Spleen (tissue), 11 donors: ENCODE measurements at regions not wholly inside any gene's neighbourhood (a gene's known extent, or its start where the extent isn't known, plus 50 kb on each side); places are given as distances from the start of the nearest gene placed in this dataset.
A peak's percentile ranks its signal among the peaks of the same experiment; 100 is the strongest.

Experiments used
- DNase-seq: peaks from one replicate; pipeline ENCODE4 v3.0.0-alpha.2; 2020
- H3K27ac ChIP-seq, 8 donors: fragments of 200-600 bp; sonication (generic) in 7 of 8; 1 replicate in 4 of 8; 2 replicates in 4 of 8; pipeline versions ENCODE4 v1.5.0 to v1.8.0; 2016 to 2021; ENCODE audit warnings: inconsistent platforms in 4 of 8, mild to moderate bottlenecking in 4 of 8, moderate library complexity in 1 of 8
- H3K27me3 ChIP-seq, 7 donors: fragments of 200-600 bp; sonication (generic) in 6 of 7; replicated peaks in 1 of 7; 1 replicate in 4 of 7; 2 replicates in 3 of 7; pipeline versions ENCODE4 v1.5.0 to v1.8.0; 2016 to 2021; ENCODE audit warnings: inconsistent platforms in 3 of 7, mild to moderate bottlenecking in 1 of 7
- H3K36me3 ChIP-seq, 6 donors: fragments of 200-600 bp; sonication (generic) in 5 of 6; 1 replicate in 4 of 6; 2 replicates in 2 of 6; pipeline versions ENCODE4 v1.5.0 to v1.8.0; 2016 to 2021; ENCODE audit warnings: inconsistent platforms in 2 of 6
- H3K4me1 ChIP-seq, 6 donors: fragments of 200-600 bp; sonication (generic) in 5 of 6; 1 replicate in 3 of 6; 2 replicates in 3 of 6; pipeline versions ENCODE4 v1.5.0 to v1.8.0; 2016 to 2021; ENCODE audit warnings: inconsistent platforms in 3 of 6
- H3K4me3 ChIP-seq, 8 donors: fragments of 200-600 bp; sonication (generic) in 7 of 8; 1 replicate in 4 of 8; 2 replicates in 4 of 8; pipeline versions ENCODE4 v1.5.0 to v1.8.0; 2016 to 2021; ENCODE audit warnings: inconsistent platforms in 4 of 8, mild to moderate bottlenecking in 4 of 8, moderate library complexity in 2 of 8
- H3K9me3 ChIP-seq, 8 donors: fragments of 200-600 bp; sonication (generic) in 7 of 8; 1 replicate in 4 of 8; 2 replicates in 4 of 8; pipeline versions ENCODE4 v1.5.0 to v1.8.0; 2016 to 2021; ENCODE audit warnings: inconsistent platforms in 4 of 8
- POLR2A ChIP-seq, 3 donors: fragments of 450-650 bp; IDR thresholded peaks; one replicate each; pipeline ENCODE4 v1.5.1; 2017; ENCODE audit warnings: antibody characterized with exemption in 3 of 3, mild to moderate bottlenecking in 1 of 3
- POLR2AphosphoS5 ChIP-seq, 3 donors: sonication (generic); formaldehyde crosslinking; IDR thresholded peaks; one replicate each; pipeline ENCODE4 v1.5.1; 2017; ENCODE audit warnings: antibody characterized with exemption in 3 of 3
- WGBS, 5 donors: extraction: QIAGEN DNeasy Blood & Tissue Kit in 3 of 5; methylation state at CpG; one replicate each; pipeline versions ENCODE4 v1.1.5 to v1.1.7; 2013 to 2018; 5-methylcytosine and 5-hydroxymethylcytosine counted together
- intact Hi-C: fragments of 100-400 bp; cut with DNase I; formaldehyde crosslinking; loops from one replicate; pipeline ENCODE4 v1.15.0; 2023; ENCODE audit warnings: low total_unique reads
- TF ChIP-seq, protein P1 (sequence below), 11 experiments: fragments of 200-600 bp in 7 of 11; fragments of 450-650 bp in 4 of 11; sonication (generic) in 4 of 11; IDR thresholded peaks in 8 of 11; conservative IDR thresholded peaks in 3 of 11; 1 replicate in 7 of 11; 2 replicates in 4 of 11; pipeline versions ENCODE4 v1.4.0 to v1.8.0; 2016 to 2021; ENCODE audit warnings: antibody characterized with exemption in 11 of 11, inconsistent platforms in 4 of 11, mild to moderate bottlenecking in 1 of 11
- donor health status: healthy with polysubstance abuse.
- donor health status: DM: no; HTN: no; CAD: no; lungs with moderate emphysema.
- donor health status: DM: no; HTN: no; CAD: no.
- donor health status: Bipolar disorder and iron deficiency.
- donor health status: healthy.
- donor health status: DM: no; HTN: no; CAD: no.
- donor health status: DM: yes; HTN: yes; CAD: no.

DNA sequence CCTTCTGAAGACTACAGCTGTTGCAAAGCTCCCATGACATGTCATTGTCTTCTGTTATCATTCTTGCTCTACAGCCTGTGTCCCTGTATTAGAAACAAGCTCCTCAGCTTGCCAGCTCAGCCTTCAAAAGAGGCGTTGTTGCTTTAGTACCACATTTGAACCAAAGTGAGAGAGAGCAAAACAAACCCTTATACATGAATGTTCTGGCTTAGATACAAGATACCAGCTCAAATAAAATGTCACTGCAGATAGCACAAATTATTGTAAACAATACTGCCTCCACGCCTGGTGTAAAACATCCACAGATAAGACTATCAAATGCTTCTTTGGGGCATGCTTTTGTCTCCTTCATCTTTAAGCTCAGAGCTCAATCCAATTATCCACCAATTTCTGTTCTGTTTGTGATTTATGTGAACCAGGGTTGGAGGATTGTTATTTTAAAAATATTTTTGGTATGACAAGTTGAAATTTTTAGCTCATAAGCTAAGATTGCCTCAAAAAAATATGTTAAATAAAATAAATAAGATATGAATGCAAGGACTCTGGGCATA, 403.6 kb upstream of the CDIN1 start:
- intact Hi-C loops, result no loop called here
- TF ChIP-seq POLR2AphosphoS5 (IDR thresholded peaks at IDR 0.05) (no peak), POLR2A (IDR thresholded peaks at IDR 0.05) (no peak)
- TF ChIP-seq, protein P1, sequence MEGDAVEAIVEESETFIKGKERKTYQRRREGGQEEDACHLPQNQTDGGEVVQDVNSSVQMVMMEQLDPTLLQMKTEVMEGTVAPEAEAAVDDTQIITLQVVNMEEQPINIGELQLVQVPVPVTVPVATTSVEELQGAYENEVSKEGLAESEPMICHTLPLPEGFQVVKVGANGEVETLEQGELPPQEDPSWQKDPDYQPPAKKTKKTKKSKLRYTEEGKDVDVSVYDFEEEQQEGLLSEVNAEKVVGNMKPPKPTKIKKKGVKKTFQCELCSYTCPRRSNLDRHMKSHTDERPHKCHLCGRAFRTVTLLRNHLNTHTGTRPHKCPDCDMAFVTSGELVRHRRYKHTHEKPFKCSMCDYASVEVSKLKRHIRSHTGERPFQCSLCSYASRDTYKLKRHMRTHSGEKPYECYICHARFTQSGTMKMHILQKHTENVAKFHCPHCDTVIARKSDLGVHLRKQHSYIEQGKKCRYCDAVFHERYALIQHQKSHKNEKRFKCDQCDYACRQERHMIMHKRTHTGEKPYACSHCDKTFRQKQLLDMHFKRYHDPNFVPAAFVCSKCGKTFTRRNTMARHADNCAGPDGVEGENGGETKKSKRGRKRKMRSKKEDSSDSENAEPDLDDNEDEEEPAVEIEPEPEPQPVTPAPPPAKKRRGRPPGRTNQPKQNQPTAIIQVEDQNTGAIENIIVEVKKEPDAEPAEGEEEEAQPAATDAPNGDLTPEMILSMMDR (IDR thresholded peaks at IDR 0.05 in 8 of 11, conservative IDR thresholded peaks at IDR 0.05 in 3 of 11), result no peak
- H3K4me1 ChIP-seq, result no peaks in the 10 kb centered on the region
- H3K27me3 ChIP-seq, result no peaks in the 10 kb centered on the region
- H3K4me3 ChIP-seq, result no peak overlapping the region
- DNase-seq, result no peak
- H3K36me3 ChIP-seq, result no peaks in the 10 kb centered on the region
- WGBS, 5 donors, result 63 to 83% (median 80%) methylated on average over 2 of the region's 2 CpGs
- no peak overlapping the region for H3K27ac ChIP-seq
- H3K9me3 ChIP-seq, result no peaks in the 10 kb centered on the region

DNA sequence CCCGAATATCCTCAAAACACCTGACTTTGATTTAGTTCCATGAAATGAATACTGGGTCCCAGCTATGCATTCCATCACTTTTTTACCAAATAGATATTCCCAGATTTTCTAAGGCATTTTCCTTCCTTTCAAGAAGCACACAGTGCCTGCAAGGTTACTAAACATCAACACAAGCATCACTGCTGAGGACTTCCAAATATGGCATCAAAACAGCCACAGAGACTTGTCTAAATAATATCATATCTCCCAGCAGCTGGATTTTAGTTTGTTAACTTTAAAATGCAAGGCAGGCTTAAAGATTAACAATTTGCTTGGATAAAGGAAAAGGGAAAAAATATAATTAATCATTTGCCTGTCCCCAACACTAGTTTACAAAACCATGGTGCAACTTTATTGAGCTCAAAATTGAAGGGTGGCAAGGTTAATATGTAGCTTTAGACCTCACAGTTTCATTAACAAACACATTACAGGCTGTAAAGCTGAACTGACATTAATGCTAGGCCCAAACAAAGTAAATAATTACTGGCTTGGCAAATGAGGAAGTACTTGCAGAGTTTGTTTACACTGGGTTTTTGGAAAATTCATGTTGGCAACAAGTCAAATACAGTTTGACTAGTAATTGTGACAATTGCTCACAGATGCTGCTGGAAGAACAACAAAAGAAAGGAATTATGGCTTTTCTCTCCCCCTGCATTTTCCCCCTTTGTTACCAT, 401.7 kb upstream of the CDIN1 start:
- TF ChIP-seq POLR2AphosphoS5 (IDR thresholded peaks at IDR 0.05) (no peak), POLR2A (IDR thresholded peaks at IDR 0.05) (no peak)
- TF ChIP-seq, protein P1 (IDR thresholded peaks at IDR 0.05 in 8 of 11, conservative IDR thresholded peaks at IDR 0.05 in 3 of 11), result no peak
- 47 to 90% (median 85%) methylated on average over 1 of the region's 1 CpG for WGBS, 5 donors
- intact Hi-C loops, result no loop called here
- Histone ChIP-seq H3K4me3 (no peak overlapping the region), H3K9me3 (peaks cover 0 to 4% (median 0%) of the 10 kb centered on the region in 8 donors), H3K36me3 (no peaks in the 10 kb centered on the region), H3K27ac (peak overlapping the region in 1 of 8 donors; percentile 17), H3K27me3 (no peaks in the 10 kb centered on the region), H3K4me1 (no peaks in the 10 kb centered on the region)
- no peak for DNase-seq

DNA sequence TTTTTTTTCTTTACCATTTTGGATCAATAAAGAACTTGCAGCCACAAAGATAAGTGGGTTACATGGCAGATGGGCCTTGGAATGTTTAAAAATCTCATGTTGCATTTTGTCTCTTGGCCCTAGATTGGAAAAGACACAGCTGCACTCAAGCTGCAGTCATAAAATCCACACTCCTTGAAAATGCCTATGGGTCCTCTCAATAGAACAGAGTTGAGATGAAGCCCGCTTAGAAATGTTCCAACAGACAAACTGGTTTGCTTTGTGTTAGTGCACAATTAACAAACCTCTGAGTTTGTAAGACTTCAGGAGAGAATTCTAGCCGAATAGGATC, 401.2 kb upstream of the CDIN1 start:
- no peak for TF ChIP-seq POLR2A (IDR thresholded peaks at IDR 0.05)
- TF ChIP-seq, protein P1 (IDR thresholded peaks at IDR 0.05 in 8 of 11, conservative IDR thresholded peaks at IDR 0.05 in 3 of 11), result no peak
- no peak for TF ChIP-seq POLR2AphosphoS5 (IDR thresholded peaks at IDR 0.05)
- Histone ChIP-seq H3K9me3 (peaks cover 0 to 4% (median 0%) of the 10 kb centered on the region in 8 donors), H3K4me3 (no peak overlapping the region), H3K36me3 (no peaks in the 10 kb centered on the region), H3K27me3 (no peaks in the 10 kb centered on the region), H3K4me1 (no peaks in the 10 kb centered on the region), H3K27ac (no peak overlapping the region)
- DNase-seq, result no peak
- WGBS, 5 donors, result 76 to 91% (median 81%) methylated on average over 2 of the region's 2 CpGs
- intact Hi-C loops, result no loop called here

DNA sequence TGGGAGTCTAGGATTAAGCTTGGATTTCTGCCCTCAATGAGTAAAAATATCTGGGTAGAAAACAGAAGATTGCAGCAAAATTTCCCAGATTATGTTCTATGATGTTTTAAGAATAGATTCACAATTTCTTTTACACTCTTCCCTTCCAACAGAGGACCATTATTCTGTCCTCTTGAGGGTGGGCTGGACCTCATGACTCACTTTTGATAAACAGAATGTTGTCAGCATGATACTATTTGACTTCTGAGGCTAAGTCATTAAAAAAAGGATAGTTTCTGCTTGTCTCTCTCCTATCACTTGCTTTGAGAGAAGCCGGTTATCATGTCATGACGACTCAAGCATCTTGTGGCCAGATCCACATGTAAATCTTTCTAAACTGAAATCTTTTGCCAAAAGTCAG, 396.2 kb upstream of the CDIN1 start:
- H3K4me3 ChIP-seq, result no peak overlapping the region
- H3K4me1 ChIP-seq, result no peaks in the 10 kb centered on the region
- H3K9me3 ChIP-seq, result peaks cover 0 to 6% (median 0%) of the 10 kb centered on the region in 8 donors
- TF ChIP-seq POLR2AphosphoS5 (IDR thresholded peaks at IDR 0.05), result no peak
- no peak for TF ChIP-seq POLR2A (IDR thresholded peaks at IDR 0.05)
- TF ChIP-seq, protein P1 (IDR thresholded peaks at IDR 0.05 in 8 of 11, conservative IDR thresholded peaks at IDR 0.05 in 3 of 11), result no peak
- H3K27ac ChIP-seq, result no peak overlapping the region
- no peak for DNase-seq
- no peaks in the 10 kb centered on the region for H3K36me3 ChIP-seq
- H3K27me3 ChIP-seq, result no peaks in the 10 kb centered on the region
- intact Hi-C loops, result no loop called here
- 87 to 97% (median 89%) methylated on average over 2 of the region's 2 CpGs for WGBS, 5 donors
